ENCODE measurements at regions not wholly inside any gene's neighbourhood (a gene's known extent, or its start where the extent isn't known, plus 50 kb on each side); places are given as distances from the start of the nearest gene placed in this dataset.

DNA sequence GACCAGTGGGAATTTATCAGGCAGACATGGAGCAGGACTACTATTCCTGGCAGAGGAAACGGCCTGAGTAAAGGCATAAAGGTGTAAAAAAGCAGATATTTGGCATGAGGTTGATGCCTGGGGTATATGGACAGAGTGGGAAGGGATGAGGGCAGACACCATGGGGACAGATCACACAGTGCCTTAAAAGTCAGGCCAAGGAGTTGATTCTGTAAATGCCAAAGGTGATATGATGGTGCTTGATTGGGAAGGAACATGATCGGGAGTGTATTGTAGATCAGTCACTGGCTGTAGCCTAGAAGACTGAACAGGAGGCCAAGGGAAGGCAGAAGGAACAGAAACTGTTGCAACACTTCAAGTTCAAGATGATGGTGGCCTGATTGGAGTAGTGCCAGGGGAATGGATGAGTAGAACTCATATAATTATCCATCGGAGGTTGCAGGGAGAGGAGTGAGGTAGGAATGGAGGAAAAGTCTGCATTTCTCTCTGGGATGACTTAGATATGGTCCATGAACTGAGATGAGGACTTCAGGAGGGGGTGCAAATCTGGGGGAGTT is 594.3 kb upstream of the KLF4 start:
- no peak for DNase-seq

DNA sequence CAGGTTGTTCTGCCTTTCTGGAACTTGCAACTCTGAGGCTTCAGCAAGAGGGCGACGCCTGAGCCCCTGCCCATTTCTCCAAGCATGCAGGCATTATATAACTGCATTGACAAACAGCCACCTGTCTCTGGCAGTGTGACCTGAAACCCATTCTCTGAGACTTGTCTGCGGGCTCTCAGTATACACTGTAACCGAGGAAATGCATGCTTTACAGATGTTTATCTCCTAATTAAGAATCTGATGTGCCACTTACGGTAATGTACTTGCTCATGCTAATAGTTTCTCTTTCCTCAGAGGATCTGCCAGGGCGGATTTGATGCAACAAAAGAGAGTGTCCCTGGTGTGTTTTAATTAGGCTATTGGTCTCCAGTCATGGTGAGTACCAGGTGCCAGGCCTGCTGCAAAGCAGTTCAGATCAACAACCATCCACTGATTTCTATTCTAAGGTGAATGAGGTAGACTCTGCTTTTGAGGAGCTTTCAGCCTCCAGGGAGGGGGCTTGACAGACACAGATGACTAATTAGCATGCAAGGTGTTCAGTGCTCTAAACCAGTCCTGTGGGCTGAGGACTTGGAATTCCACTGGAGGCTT is 593.7 kb upstream of the KLF4 start:
- no peak for DNase-seq

DNA sequence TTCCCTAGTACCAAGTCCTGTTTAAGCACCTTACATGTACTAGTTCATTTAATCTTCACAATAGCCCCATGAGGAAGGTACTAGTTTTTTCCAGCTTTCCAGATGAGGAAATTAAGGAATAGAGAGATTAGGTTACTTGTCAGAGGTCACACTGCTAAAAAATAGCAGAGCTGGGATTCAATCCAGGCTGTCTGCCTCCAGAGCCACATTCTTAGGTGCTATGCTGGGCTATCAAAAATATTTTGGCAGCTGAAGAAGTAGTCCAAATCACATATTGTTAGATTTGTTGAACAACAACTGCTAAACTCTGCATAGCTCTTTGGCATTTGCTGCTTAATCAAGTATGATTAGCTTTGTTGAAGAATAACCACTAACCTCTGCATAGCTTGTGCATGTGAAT is 591.5 kb upstream of the KLF4 start:
- DNase-seq = no peak

DNA sequence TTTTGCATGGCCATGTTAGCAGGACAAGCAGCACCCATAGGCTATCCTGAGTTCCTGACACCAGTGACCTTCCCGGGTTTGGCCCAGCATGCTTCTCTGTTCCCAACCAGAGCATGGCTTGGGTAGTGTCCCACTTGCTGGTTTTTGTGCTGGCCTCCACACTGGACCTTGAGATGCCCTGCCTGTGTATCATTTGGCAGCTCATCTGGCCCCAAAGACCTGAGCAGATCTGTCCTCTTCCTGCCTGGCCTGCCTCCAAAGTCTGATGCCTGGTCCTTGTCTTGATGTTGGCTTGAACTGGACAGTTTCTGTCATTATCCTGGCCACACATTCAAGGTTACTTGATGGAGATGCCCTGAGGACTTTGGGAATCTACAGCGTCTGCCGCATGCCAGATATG is 590.7 kb upstream of the KLF4 start:
- DNase-seq = no peak

DNA sequence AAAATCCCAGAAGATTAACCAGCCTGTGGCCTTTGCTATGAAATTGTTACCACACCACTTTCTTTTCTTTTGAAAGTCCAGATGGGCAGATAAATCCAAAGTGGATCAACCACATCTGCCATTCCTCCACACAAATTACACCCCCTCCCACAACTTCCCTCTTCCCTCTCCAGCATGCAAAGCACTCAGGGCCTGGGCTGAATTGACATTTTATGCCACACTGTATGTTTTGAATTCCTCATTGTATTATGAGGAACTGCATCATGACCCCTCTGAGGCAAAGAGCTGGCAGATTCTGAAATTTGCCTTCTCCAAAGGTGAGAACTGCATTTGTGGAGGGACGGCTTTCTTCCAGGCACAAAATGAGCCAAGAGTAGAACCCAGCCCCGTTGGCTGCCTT is 589.2 kb upstream of the KLF4 start:
- DNase-seq = no peak

DNA sequence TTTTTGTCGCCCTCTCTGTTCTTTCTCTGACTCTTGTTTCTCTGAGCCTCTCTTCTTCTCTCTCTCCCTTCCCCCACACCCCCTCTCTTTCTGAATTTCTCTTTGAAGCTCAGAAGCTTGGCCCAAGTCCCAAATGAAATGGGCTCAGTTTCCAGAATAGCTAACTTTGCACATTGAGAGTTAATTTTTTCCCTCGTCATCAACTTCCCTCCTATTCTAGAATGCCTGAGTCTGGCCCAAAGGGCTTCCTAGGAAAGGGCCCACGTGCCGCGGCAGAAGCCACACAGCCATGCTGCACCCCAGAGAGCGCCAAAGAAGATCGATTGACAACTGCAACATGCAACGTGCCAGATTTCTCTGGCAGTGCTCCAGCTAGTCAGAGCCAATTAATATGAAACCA is 588.8 kb upstream of the KLF4 start:
- no peak for DNase-seq

DNA sequence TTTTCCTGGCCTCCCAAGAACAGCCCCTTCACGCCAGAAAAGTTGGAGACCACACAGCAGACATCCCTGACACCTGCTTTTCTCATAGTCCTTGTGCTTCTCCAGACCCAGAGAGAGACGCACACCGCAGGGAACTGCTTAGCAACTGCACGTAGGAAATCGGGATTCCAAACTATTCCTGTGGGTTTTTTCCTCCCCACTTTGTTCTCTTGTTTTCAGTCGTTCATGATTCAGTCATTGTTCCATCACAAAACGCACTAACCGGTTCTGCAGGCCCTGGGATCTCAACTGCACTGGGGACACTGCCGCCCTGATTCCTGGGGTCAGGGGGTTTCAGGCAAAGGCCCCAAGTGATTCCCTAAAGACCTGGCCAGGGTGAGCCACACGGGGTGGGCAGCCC is 588.0 kb upstream of the KLF4 start:
- DNase-seq = no peak

DNA sequence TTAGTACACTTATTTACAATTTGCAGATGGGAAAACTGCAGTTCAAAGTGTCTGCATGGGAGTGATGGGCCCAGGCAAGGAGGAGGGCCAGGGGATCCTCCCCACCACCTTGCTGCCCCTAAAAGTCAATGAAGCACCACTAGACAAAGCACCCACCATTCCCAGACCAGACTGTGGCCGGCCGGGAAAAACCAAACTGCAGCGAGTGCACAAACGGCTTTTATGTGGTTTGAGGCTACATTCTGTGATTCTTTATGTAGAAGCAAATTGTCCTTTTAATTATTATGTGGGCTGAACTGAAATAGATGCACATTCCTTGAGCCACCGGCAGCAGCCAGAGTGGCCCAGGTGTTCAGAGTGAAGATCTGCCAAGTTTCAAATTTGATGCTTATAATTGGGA is 585.3 kb upstream of the KLF4 start:
- no peak for DNase-seq

DNA sequence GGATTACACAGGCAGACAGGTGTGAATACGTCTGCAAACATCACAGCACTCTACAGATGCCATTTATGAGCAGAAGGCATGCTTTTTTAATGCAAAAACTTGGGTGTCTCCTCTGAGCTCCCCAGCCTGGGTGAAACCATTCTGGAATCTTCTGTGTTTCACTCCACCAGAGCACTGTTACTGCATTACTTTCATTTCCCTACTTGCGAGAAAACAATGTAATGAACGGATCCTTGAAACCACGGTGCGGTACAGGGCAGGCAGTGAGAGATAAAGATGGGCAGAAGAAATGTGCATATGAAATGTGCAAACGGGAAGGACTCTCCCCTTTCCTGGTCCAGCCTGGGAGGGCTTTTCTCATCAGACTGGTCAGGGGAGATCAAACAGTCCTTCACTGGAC is 584.3 kb upstream of the KLF4 start:
- no peak for DNase-seq

DNA sequence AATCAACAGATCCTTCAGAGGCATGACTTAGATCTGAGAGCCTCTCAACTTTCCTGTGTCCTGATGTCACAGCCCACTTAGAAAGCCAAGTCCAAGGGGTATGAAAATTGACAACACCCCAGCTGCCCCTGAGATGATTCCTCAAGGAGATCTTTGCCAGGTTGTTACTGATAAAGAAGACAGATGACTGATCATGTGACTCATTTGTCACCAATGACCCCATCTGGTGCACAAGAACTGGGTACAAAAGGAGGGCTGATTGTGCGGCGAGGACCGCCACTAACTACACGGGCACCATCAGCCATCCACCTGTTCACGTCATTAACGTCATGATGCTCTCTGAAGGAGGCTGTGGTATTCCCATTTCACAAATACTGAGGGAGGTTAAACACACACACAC is 583.2 kb upstream of the KLF4 start:
- DNase-seq = no peak

DNA sequence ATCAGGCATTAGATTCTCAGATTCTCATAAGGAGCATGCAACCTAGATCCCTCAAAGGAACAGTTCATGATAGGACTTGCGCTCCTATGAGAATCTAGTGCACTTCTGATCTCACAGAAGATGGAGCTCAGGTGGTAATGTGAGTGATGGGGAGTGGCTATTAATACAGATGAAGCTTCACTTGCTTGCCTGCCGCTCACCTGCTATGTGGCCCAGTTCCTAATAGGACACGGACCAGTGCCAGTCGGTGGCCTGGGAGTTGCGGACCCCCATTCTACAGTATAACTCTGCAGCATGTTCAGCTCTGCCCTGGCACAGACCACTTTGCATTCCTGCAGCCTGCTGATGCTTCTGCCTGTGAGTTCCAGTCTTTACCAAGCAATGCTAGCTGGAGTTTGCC is 581.3 kb upstream of the KLF4 start:
- DNase-seq = no peak

DNA sequence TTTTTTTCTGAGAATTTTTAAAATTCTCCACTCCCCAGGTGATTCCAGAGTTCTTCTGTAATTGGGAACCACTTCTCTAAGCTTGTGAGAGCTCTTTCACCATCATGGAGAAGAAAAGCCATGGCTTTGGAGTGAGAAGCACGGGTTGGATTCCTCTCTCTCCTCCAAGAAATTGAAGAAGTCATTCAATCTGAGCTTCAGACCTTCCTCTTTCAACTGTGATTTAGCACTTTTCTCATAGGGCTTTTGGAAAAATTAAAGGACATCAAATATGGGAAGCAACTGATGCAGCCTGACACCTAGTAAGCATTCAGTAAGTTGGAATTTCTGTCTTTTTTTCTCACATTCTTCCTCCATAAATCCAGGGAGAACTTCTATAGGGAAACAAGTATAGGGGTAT is 580.4 kb upstream of the KLF4 start:
- DNase-seq = no peak

DNA sequence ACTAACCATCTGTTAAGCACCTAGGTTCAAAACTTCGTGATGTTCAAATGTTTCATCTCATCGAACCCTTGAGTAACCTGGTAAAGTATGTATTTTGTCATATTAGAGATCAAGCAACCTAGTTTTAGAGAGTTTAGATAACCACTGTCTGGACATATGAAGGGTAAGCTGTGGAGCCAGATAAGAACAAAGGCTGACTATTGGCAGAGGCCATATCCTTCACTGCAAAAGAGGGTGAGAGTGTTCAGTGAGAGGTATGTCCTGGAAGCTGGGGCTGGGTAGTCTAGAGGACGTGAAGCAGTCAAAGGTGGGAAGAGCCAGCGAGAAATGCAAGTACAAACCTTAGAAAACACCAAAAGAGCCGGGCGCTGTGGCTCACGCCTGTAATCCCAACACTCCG is 573.1 kb upstream of the KLF4 start:
- no peak for DNase-seq

DNA sequence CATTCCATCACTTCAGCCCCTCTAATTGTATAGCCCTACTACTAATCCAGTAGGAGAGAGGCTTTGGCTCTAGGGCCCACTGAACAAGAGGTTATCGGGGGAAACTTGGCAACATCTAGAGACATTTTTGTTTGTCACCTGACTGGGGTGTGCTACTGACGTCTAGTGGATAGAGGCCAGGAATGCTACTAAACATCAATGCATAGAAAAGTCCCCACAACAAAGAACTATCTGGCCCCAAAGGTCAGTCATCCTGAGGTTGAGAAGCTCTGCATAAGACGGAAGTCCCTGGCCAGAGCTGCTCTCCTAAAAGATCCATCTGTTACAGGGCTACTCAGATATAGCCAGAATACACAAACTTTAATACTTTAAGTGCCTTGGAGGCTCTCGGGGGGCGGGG is 570.6 kb upstream of the KLF4 start:
- DNase-seq = no peak

DNA sequence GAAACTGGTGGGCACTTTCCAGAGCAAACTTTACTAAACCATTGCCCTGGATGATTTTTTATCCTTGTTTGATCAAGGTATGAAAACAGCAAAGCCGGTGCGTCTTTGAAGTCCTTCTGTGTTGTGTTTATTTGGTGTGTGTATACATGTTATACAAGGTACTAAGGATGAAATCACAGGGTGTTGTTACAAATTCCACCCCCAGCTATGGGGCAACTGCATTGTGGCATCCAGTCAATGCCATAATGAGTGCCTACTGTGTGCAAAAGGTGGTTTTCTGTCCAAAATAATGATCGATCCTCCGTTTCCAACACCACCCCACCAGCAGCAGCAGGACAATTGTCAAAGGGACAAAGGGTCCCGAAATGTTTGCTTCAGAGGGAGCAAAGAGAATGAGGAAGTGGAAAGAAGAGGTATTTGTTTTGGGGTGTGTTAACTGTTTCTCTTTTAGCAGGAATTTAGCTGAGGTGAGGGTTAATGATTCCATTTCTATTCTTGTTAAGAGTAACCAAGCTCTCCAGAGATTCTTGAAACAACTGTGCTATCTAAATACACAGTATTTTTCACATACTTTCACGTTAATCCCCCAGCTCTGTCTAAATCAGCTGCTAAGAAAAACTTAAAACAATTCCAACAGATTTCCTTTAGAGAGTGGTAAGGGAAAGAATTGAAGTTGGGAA is 568.7 kb upstream of the KLF4 start:
- no peak for DNase-seq

DNA sequence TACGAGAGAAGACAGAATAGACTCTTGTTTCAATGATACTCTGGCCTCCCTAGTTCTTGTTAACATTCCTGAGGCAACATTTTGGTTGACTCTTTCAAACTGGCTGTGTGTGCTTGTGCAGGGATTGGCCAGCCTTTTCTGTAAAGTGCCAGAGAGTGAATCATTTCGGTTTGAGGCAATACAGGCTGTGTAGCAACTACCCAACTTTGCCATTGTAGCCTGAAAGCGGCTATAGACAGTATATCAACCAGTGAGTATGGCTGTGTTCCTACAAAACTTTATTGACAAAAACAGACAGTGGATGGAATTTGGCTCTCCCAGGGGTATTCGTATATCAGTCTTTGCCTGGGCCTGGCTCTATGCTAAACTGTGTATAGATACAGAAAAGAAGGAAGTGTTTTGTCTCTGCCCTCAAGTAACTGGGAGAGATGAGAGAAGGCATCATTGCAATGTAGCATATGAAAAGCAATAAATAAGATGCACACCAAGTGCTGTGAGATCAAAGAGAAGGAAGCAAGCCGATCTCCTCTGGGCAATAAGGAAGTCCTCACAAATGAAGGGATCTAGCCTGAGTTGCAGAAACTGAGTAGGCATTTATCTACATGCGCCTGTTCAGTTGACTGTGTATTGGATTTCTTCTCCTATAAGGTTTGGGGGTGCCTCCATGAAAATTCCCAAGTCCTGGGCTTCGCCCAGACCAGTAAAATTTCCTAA is 568.0 kb upstream of the KLF4 start:
- DNase-seq = no peak

DNA sequence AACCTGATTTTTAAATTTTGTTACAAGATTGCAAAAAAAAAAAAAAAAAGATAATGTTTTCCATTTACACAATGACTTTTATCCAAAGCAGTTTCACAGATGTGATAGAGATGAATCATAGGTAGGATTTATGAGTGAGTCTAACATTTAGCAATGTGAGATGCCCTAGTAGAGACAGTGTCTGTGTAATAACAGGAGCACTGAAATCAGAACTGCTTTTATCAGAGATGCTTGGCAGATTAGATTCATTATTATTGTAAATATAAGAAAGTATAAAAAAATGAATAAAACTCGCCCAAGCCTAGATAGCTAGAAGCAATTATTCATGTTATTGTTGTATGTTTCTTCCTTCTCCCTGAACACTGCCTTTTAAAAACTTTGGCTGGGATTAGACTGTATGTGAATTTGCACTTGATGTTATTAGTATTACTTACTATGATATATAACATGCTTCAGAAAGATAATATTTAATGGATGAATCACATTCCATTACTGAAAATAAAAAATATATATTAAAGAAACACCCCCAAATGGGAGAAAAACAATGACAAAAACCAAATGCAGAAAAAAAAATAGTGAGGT is 567.3 kb upstream of the KLF4 start:
- no peak for DNase-seq

DNA sequence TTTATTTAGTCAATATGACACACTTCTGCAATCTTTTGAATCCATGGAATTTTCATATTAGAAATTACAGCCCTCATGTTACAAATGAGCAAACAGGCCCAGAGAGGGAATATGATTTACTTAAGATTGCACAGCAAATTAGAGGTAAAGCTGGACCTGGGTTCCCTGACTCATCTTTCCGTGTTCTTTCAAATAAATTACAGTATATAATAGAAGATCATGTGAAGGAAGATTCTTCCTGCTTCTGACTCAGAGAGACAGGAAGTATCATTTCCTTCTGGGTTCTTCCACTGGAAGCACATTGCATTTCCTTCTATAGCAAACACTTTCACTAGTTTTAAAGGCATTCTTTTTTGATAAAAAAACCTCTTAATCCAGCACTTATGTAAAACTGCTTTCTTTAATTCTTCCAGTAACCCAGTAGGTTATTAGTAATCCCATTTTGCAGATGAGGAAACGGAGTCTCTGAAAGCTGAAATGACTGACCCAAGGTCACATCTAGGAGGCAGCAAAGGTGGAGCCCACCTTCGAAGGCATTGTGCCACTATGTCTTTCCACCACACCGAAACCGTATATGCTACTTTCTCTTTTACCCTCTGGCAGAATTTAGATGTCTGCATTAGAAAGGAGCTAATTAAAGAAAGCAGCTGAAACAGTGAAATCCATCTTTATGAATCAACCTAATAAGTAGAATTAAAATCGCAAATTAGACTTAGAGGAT is 566.7 kb upstream of the KLF4 start:
- no peak for DNase-seq

DNA sequence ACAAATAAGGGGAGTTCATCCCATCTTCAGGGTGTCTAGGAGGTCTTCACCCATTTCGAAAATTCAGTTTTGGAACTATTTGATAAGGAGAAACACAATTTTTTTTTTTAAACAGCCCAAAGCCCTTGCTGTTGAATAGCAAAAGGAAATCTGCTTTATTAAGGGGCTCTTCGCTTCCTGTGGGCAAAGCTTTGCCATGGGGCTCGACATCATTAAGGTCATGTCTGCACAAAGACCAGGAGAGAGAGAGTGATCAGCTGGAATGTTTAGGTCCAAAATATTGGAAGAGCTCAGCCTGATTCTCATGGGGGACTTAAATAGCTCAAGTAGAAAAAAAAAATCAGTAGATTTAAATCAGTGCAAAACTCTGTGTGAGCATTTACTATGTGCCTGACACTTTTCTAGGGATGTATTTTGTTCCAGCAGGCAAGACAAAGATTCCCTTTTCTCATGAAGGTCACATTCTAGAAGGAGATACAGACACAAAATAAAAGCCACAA is 564.6 kb upstream of the KLF4 start:
- no peak for DNase-seq

DNA sequence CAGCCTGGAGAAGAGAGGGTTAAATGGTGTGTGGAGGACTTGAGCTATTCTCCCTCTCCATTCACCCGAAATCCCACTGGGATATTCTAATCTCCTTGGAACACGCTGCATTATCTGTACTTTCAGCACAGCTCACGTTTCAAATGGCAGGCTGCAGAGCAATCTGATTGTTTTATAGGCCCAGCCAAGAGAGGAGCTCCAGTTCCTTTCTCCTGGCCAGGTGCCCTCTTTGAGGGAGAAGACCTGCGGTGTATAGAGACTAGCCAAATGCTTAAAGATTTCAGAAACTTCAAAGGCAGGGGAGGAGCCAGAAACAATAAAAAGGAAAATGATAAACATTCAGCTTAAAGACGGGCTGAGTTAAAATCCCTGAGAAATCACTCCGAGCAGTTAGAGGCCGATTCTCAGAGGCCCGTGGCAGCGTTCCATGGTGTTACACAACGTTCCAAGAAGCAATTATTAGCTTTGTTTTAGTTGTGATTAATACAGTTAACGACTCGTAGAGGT is 564.0 kb upstream of the KLF4 start:
- no peak for DNase-seq

DNA sequence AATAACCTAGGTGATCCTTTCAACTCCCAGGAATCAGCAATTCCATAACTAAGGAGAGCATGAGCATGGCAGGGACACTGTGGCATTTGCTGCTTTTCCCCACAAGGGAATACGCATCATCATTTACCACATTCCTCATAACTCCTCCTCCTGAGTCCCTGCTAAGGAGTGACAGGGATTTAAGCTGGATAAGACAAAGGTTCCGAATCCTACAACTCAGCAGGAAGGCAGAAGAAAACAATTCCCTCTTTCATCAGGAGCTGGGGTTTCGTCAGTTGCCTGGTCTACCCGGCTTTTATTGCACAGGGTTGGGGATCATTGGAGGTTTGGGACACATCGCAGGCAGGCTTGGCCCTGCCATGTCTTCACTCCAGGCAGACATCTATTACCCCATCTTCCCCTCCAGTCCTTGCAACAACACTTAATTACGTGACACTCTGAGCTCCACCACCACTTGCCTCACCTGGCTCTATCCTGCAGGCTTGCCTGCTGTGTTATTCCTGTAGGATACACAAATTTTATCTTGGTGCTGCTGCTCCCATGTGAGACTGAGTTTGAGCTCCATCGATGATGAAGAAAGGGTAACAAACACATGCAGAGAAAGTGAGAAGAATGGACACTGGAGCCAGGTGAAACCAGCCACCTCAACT is 563.0 kb upstream of the KLF4 start:
- no peak for DNase-seq

DNA sequence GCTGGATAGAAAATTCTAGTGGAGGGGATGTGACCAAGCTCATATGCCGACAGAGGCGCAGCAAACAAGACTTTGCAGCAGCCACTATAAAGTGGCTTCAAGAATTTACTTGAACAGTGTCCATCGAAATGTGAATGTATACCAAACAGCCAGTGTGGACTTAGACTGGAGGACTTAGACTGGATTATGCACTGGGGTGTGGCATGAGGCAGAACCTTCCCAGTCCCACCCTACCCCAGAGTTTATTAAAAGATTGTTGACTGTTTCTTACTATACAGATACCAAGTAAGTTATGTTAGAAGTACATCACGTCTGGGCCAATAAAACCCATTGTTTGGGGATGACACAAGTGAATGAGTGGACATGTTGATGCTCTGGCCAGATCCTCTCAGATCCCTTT is 561.3 kb upstream of the KLF4 start:
- no peak for DNase-seq
